NCI-H82 treated with DMSO at 0.1 percent for 48 hours (cell line): ENCODE measurements at regions not wholly inside any gene's neighbourhood (a gene's known extent, or its start where the extent isn't known, plus 50 kb on each side); places are given as distances from the start of the nearest gene placed in this dataset.

Experiments
- DNase-seq: peaks from one replicate; lab custom pipeline; 2025; ENCODE audit not compliant: unreplicated experiment; lab: John Stamatoyannopoulos, UW

DNA sequence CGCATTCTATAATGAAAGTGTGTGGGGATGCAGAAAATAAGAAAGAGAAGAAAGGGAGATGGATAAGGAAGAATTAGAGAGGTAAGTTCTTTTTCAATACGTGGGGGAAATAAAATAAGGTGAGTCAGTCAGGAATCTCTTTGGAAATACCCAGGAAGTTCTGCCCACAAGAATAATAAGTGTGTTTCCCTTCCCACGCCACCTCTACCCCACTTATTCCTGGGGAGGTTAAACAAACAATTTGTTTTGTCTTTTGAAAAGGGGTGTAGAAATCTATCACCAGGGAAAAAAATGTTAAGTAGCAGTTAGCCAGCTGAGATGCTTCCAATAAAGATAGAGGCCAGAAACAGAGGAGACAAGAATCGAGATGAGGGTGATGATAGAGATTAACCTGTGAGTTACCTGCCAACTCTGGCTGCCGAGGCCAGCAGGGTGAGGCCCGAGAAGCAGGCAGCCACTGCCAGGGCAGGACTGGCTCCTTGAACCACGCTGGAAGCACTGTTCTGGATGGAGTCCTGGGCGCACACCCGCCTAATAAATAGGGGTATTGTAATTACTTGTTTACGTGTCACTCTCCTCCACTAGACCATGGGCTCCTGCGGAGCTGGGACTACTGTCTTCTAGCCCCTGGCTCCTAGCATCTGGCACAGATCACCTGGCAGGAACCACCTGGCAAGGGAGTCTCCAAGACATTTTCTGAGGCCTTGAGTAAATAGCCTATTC is 191.3 kb downstream of the FGFR2 start:
- no peak for DNase-seq

DNA sequence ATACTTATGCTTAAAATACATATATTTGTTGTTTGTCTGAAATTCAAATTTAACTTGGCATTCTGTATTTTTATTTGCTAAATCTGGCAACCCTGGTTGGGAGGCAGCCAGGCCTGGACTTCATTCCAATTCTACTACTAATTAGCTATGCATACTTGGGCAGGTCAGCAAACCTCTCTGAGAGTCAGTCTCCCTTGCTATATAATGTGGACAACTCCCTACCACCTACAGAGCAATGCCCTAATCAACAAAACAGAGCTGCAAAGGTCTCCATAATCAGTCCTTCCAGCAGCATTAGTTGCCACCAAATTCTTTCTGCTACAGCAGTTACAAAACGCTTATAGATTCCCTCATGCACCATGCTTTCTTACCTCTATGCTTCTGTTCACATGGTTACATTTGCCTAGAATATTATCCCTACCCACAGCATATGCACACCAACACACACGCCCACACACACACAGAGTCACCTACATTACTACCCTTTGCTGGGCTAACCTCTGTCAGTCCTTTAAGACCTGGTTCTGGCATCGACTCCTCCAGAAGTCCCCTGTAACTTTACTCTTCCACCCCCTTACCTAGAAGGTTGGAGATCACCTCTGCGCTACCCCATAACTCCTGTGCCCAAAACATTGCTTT is 188.7 kb downstream of the FGFR2 start:
- DNase-seq = no peak

DNA sequence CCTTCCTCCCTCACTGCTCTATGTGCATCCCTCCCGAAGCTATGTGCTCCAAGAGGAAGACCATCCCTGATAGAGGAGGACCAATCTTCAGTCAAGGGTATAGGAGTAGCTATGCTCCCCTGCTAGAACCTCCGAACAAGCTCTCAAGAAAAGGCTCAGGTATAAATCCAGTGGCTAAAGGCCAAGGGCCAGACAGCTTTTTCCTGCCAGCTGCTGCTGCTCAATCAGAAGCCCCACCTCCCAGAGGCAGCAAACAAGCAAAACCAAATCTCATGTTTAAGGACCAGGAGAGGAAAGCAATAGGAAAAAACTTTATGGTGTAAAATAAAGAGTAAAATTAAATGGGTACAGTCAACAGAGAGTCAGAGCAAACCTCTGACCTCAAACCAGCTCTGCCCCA is 187.2 kb downstream of the FGFR2 start:
- no peak for DNase-seq

- no peak for DNase-seq
These were observed 184.3 kb downstream of the FGFR2 start for GRCh38 chr10:121413951-121414350.

GRCh38 chr10:121414366-121415062 is 183.7 kb downstream of the FGFR2 start:
- no peak for DNase-seq

GRCh38 chr10:121415063-121415399 is 183.2 kb downstream of the FGFR2 start:
- DNase-seq = no peak

- DNase-seq = no peak
These were observed 182.2 kb downstream of the FGFR2 start for GRCh38 chr10:121416071-121416470.

- no peak for DNase-seq
These were observed 180.9 kb downstream of the FGFR2 start for GRCh38 chr10:121417298-121417697.

DNA sequence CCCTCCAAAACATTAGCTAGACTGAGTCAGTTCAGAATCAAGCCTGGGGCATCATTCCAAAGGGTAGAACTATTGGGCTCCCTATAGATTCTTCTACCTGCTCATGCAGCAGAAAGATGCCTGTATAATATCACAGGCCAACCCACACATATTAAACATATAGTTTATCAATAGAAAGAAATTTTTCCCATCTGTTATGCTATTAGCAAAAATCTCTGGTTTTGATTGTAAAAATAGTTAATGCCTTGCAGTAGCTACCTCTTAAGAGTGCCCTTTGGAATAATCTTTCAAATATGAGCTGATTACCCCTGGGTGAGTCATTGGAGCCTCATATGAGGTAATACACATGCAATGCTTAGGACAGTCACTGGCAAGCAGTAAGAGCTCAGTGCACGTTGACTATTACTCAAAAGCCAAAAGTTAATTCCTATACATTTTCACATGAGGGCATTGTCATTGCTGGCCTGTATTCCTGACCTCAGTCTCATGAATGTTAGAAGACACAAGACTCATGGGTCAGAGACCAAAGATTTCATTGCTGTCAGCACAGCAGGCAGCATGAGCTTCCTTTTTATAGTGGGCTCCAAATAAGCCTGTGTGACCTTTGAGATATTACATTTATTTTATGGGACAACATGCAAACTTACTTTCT is 180.0 kb downstream of the FGFR2 start:
- no peak for DNase-seq

DNA sequence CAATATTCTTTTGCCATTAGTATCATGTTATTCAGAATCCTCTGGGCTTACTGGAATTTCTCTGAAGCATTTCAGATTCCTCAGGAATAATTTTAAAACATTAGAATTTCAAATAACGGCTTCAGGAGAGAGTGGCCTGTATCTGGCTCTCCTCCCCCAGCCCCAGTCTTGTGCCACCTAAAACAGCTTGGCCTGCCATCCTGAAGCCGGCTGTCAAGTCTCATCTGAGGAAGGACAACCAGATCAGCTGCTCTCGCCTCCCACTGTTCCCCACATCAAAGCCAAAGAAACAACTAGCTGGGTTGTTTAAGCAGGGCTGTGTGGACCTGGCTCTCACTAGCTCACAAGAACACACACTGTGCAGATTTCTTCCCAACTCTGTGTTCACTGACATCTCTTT is 178.2 kb downstream of the FGFR2 start:
- no peak for DNase-seq

GRCh38 chr10:121422096-121422495 is 176.1 kb downstream of the FGFR2 start:
- DNase-seq = no peak

- no peak for DNase-seq
These were observed 172.6 kb downstream of the FGFR2 start for GRCh38 chr10:121425623-121426022.

DNA sequence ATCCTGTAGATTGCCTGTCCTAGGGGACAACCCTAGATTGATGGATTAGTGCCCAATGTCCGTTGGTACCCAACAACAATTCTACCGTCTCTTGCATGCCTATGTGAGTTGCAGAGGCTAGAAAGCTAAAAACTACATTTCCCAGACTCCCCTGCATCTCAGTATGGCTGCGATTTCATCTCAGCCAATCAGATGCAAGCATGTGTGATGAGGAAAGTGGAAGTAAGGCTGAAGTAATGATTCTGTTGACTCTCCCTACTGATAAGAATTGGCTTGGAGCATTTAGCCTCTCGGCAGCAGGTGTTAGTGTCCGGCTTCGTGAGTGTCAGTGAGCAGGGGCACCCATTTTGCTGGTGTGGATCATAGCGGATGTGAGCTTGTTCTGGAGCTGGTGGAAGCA is 171.9 kb downstream of the FGFR2 start:
- no peak for DNase-seq
